SHP77 (cell line): ENCODE measurements at regions not wholly inside any gene's neighbourhood (a gene's known extent, or its start where the extent isn't known, plus 50 kb on each side); places are given as distances from the start of the nearest gene placed in this dataset.

Experiments used
- DNase-seq, 2 experiments: peaks; one replicate each; lab custom pipeline; 2025; lab: John Stamatoyannopoulos, UW

- no peak for DNase-seq
Observed at GRCh38 chr2:138441916-138442315, 59.7 kb upstream of the SPOPL start.

- no peak for DNase-seq
Observed at GRCh38 chr2:138444411-138444810, 57.2 kb upstream of the SPOPL start.

GRCh38 chr2:138445227-138445626 lies 56.3 kb upstream of the SPOPL start:
- DNase-seq: no peak

GRCh38 chr2:138446043-138446442 lies 55.5 kb upstream of the SPOPL start:
- no peak for DNase-seq

- DNase-seq: no peak
Observed at GRCh38 chr2:138447889-138448570, 53.5 kb upstream of the SPOPL start.
